ENCODE measurements at regions not wholly inside any gene's neighbourhood (a gene's known extent, or its start where the extent isn't known, plus 50 kb on each side); places are given as distances from the start of the nearest gene placed in this dataset.
A peak's percentile ranks its signal among the peaks of the same experiment; 100 is the strongest.

DNA sequence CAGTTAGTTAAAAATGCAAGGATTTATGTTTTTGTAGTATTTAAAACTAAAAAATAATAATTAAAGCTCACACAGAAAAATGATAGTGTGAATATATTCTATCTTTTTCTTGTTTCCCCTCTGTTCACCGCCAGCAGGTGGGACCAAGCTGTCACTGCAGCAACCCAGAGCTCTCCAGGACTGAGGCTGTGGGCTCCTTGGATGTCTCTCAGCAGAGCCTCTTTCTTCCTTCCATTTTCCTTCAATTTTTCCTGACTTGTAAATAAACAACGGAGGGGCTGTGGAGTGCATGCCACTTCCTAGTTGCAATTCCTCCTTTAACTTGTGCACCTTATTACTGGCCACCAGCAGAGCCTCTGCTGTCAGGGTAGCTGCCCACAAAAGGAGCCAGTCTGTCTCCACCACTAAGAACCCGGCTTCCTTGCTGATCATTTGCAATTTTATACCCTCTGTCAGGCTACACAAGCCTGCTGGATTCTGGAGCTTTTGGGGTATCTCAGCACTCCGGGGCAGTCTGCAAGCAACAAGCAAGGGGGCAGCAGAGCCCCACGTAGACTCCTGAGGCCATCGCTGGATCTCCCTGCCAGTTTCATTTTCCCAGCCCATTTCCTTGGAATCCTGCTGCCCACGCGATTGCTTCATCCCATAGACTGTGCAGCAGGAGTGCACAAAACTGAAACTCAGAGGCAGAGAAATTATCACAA lies 1467.4 kb downstream of the C4orf33 start:
- Mint-ChIP-seq H3K36me3 (ENCODE audit: low read depth) (no peaks in the 10 kb centered on the region), H3K27ac (ENCODE audit: unreplicated experiment) (no peak overlapping the region), H3K9me3 (ENCODE audit: low read depth) (peaks cover 2% of the 10 kb centered on the region), H3K27me3 (ENCODE audit: low read depth) (peaks cover 2% of the 10 kb centered on the region), H3K4me1 (ENCODE audit: low read depth) (peaks cover 9% of the 10 kb centered on the region), H3K4me3 (ENCODE audit: unreplicated experiment) (peak overlapping the region; percentile 45)
- no peak for DNase-seq (ENCODE audit: low spot score)
- TF ChIP-seq, protein P1, sequence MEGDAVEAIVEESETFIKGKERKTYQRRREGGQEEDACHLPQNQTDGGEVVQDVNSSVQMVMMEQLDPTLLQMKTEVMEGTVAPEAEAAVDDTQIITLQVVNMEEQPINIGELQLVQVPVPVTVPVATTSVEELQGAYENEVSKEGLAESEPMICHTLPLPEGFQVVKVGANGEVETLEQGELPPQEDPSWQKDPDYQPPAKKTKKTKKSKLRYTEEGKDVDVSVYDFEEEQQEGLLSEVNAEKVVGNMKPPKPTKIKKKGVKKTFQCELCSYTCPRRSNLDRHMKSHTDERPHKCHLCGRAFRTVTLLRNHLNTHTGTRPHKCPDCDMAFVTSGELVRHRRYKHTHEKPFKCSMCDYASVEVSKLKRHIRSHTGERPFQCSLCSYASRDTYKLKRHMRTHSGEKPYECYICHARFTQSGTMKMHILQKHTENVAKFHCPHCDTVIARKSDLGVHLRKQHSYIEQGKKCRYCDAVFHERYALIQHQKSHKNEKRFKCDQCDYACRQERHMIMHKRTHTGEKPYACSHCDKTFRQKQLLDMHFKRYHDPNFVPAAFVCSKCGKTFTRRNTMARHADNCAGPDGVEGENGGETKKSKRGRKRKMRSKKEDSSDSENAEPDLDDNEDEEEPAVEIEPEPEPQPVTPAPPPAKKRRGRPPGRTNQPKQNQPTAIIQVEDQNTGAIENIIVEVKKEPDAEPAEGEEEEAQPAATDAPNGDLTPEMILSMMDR (IDR thresholded peaks at IDR 0.05): peak; percentile 78

DNA sequence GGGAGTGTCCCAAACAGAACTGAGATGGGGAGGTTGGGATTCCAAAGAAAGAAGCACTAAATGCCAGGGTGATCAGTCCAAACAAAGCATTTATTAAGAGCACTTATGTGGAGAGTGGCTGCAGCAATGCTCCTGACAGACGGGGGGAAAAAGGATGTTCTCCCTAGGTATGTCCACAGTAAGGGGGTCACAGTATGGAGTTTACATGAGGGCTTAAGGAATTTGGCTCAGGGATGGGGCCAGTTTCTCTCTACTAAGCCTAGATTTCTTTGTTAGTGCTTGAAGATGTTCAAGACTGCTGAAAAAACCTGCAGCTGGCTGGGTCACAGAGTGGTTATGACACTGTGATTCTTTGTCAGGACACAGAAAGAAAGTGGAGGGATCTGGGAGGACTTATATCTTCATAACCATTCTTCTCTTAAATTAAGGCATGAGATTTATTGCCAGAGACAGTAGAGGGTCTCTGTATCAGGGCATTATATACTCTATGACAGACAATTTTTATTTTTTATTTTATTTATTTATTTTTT lies 1468.0 kb downstream of the C4orf33 start:
- no peaks in the 10 kb centered on the region for H3K27me3 Mint-ChIP-seq (ENCODE audit: low read depth)
- H3K36me3 Mint-ChIP-seq (ENCODE audit: low read depth): no peaks in the 10 kb centered on the region
- DNase-seq (ENCODE audit: low spot score): no peak
- peak overlapping the region; percentile 45 for H3K4me3 Mint-ChIP-seq (ENCODE audit: unreplicated experiment)
- H3K27ac Mint-ChIP-seq (ENCODE audit: unreplicated experiment): no peak overlapping the region
- TF ChIP-seq, protein P1 (IDR thresholded peaks at IDR 0.05): no peak
- H3K4me1 Mint-ChIP-seq (ENCODE audit: low read depth): peaks cover 9% of the 10 kb centered on the region
- H3K9me3 Mint-ChIP-seq (ENCODE audit: low read depth): no peaks in the 10 kb centered on the region

DNA sequence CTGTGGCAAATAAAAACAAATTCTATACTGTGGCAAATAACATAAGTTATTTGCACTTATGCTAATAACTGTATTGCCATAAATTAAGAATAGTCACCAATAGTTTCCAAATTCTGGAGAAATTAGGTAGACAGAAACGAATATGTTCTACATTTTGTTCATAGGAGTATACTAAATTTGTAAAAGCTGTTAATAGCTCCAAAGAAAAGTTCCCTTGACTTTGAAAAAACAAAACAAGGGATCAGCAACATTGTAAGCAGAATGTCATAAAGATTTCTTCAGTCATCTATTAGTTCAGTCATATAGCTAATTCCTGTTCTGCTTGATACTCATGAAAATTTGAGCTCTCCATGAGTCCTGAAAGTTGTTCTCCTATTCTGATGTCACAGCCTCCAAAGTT lies 1472.8 kb downstream of the C4orf33 start:
- Mint-ChIP-seq H3K27me3 (ENCODE audit: low read depth) (no peaks in the 10 kb centered on the region), H3K9me3 (ENCODE audit: low read depth) (no peaks in the 10 kb centered on the region), H3K4me1 (ENCODE audit: low read depth) (peaks cover 4% of the 10 kb centered on the region), H3K36me3 (ENCODE audit: low read depth) (no peaks in the 10 kb centered on the region), H3K27ac (ENCODE audit: unreplicated experiment) (no peak overlapping the region), H3K4me3 (ENCODE audit: unreplicated experiment) (no peak overlapping the region)
- no peak for DNase-seq (ENCODE audit: low spot score)
- TF ChIP-seq, protein P1 (IDR thresholded peaks at IDR 0.05): no peak

DNA sequence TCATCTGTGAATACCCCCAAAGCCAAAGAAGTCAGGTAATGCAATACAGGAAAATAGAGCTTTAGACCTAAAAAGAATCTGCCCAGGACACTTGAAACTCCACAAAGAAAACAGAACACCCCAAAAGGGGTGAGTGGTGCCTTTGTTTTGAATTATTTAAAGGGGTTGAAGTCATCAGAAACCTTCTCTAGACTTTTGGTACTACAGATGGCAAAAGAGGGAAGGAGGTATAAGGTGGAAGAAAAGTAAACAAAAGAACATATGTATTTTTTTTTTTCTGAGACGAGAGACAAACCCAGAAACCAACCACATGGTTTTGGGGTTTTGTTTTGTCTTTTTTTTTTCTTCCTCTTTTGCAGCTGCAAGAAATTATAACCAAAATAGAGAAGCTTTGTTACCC lies 1477.8 kb downstream of the C4orf33 start:
- Mint-ChIP-seq H3K27ac (ENCODE audit: unreplicated experiment) (no peak overlapping the region), H3K27me3 (ENCODE audit: low read depth) (no peaks in the 10 kb centered on the region), H3K9me3 (ENCODE audit: low read depth) (no peaks in the 10 kb centered on the region), H3K36me3 (ENCODE audit: low read depth) (no peaks in the 10 kb centered on the region), H3K4me1 (ENCODE audit: low read depth) (no peaks in the 10 kb centered on the region), H3K4me3 (ENCODE audit: unreplicated experiment) (no peak overlapping the region)
- DNase-seq (ENCODE audit: low spot score): no peak
- TF ChIP-seq, protein P1 (IDR thresholded peaks at IDR 0.05): no peak

DNA sequence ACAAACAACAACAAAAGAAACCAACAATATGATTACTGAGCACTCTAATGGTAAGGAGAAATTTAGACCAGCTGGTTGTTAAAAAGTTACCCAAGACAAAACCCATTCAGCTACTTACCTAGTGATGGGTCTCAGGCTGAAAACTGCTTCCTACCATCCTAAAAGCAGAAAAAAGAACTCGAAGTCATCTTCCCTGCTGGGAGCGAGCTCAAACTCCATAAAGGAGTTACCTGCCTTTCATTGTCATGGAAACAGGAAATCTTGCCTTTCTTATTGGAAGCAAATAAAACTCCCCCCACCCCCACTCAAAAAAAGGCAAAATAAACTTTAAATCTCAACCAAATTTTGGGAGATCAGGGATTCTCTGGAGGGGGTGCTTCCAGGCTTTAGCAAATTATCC lies 1478.3 kb downstream of the C4orf33 start:
- H3K9me3 Mint-ChIP-seq (ENCODE audit: low read depth): no peaks in the 10 kb centered on the region
- H3K27me3 Mint-ChIP-seq (ENCODE audit: low read depth): no peaks in the 10 kb centered on the region
- H3K4me3 Mint-ChIP-seq (ENCODE audit: unreplicated experiment): no peak overlapping the region
- H3K4me1 Mint-ChIP-seq (ENCODE audit: low read depth): no peaks in the 10 kb centered on the region
- H3K27ac Mint-ChIP-seq (ENCODE audit: unreplicated experiment): no peak overlapping the region
- TF ChIP-seq, protein P1 (IDR thresholded peaks at IDR 0.05): no peak
- DNase-seq (ENCODE audit: low spot score): no peak
- H3K36me3 Mint-ChIP-seq (ENCODE audit: low read depth): no peaks in the 10 kb centered on the region

All from chondrocyte (in vitro differentiated cells).